ENCODE measurements at regions not wholly inside any gene's neighbourhood (a gene's known extent, or its start where the extent isn't known, plus 50 kb on each side); places are given as distances from the start of the nearest gene placed in this dataset.

DNA sequence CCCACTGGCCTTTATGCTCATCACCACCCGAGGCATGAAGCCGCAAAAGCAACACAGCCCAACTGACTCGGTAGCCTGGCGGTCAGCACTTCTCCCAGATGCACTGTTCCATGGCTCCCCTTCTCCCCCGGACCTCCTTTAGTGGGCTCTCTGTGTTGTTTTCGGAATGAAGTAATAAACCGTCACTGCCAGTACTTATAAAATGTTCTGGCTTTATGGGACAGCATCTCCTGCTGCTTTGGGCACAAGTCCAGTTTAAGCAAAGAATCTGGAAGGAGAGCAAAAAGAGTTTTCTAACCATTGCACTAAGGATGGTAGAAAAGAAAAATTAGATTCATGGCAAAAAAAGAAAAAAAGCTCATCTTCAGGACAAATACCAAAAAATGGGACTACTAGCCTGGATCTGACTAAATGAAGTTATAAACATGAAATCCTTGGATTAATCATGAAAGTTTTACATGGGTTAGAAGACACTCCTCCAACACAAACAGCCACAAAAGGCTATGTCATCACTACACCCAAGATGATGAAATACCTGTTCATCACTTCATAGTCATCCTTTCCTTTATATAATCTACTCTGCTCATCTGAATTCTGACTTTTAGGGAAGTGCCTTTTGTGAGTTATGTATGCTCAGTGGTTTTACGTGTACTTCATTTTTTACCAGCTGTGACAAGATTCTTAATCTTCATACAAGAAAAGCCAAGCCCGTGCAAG lies 89.5 kb upstream of the UBE2E2 start (continued):
- TF ChIP-seq, protein P1, sequence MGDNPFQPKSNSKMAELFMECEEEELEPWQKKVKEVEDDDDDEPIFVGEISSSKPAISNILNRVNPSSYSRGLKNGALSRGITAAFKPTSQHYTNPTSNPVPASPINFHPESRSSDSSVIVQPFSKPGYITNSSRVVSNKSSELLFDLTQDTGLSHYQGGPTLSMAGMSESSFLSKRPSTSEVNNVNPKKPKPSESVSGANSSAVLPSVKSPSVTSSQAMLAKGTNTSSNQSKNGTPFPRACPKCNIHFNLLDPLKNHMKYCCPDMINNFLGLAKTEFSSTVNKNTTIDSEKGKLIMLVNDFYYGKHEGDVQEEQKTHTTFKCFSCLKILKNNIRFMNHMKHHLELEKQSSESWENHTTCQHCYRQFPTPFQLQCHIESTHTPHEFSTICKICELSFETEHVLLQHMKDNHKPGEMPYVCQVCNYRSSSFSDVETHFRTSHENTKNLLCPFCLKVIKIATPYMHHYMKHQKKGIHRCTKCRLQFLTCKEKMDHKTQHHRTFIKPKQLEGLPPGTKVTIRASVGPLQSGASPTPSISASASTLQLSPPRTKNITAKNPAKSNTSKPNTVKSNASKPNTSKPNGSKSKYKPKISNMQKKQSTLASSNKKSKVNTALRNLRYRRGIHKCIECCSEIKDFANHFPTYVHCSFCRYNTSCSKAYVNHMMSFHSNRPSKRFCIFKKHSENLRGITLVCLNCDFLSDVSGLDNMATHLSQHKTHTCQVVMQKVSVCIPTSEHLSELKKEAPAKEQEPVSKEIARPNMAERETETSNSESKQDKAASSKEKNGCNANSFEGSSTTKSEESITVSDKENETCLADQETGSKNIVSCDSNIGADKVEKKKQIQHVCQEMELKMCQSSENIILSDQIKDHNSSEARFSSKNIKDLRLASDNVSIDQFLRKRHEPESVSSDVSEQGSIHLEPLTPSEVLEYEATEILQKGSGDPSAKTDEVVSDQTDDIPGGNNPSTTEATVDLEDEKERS (tag by site-specific recombination; IDR thresholded peaks at IDR 0.05) = no peak
- TF ChIP-seq, protein P2, sequence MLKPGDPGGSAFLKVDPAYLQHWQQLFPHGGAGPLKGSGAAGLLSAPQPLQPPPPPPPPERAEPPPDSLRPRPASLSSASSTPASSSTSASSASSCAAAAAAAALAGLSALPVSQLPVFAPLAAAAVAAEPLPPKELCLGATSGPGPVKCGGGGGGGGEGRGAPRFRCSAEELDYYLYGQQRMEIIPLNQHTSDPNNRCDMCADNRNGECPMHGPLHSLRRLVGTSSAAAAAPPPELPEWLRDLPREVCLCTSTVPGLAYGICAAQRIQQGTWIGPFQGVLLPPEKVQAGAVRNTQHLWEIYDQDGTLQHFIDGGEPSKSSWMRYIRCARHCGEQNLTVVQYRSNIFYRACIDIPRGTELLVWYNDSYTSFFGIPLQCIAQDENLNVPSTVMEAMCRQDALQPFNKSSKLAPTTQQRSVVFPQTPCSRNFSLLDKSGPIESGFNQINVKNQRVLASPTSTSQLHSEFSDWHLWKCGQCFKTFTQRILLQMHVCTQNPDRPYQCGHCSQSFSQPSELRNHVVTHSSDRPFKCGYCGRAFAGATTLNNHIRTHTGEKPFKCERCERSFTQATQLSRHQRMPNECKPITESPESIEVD (tag by site-specific recombination; IDR thresholded peaks at IDR 0.05) = peak; percentile 93
- no peak for TF ChIP-seq ZXDB (tag by site-specific recombination; IDR thresholded peaks at IDR 0.05)
- TF ChIP-seq ZNF530 (tag by site-specific recombination; IDR thresholded peaks at IDR 0.05; ENCODE audit: low read depth) = no peak
- no peak for TF ChIP-seq YY1 (tag by site-specific recombination; IDR thresholded peaks at IDR 0.05)
- TF ChIP-seq ZNF292 (tag by site-specific recombination; IDR thresholded peaks at IDR 0.05; ENCODE audit: borderline replicate concordance, low read depth) = no peak
- no peak for TF ChIP-seq ZNF138 (tag by site-specific recombination; IDR thresholded peaks at IDR 0.05; ENCODE audit: borderline replicate concordance)
- no peak for TF ChIP-seq GLI2 (tag by site-specific recombination; IDR thresholded peaks at IDR 0.05; ENCODE audit: borderline replicate concordance, low read depth)
- TF ChIP-seq ZNF514 (tag by site-specific recombination; IDR thresholded peaks at IDR 0.05) = no peak
- peak; percentile 46; the same call in 1 of the 2 replicates for TF ChIP-seq ZNF335 (tag by site-specific recombination; conservative IDR thresholded peaks at IDR 0.05)
- TF ChIP-seq, protein P3, sequence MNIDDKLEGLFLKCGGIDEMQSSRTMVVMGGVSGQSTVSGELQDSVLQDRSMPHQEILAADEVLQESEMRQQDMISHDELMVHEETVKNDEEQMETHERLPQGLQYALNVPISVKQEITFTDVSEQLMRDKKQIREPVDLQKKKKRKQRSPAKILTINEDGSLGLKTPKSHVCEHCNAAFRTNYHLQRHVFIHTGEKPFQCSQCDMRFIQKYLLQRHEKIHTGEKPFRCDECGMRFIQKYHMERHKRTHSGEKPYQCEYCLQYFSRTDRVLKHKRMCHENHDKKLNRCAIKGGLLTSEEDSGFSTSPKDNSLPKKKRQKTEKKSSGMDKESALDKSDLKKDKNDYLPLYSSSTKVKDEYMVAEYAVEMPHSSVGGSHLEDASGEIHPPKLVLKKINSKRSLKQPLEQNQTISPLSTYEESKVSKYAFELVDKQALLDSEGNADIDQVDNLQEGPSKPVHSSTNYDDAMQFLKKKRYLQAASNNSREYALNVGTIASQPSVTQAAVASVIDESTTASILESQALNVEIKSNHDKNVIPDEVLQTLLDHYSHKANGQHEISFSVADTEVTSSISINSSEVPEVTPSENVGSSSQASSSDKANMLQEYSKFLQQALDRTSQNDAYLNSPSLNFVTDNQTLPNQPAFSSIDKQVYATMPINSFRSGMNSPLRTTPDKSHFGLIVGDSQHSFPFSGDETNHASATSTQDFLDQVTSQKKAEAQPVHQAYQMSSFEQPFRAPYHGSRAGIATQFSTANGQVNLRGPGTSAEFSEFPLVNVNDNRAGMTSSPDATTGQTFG (tag by site-specific recombination; IDR thresholded peaks at IDR 0.05; ENCODE audit: borderline replicate concordance) = no peak
- TF ChIP-seq ZNF76 (tag by site-specific recombination; IDR thresholded peaks at IDR 0.05; ENCODE audit: borderline replicate concordance, low read depth) = no peak
- TF ChIP-seq, protein P4, sequence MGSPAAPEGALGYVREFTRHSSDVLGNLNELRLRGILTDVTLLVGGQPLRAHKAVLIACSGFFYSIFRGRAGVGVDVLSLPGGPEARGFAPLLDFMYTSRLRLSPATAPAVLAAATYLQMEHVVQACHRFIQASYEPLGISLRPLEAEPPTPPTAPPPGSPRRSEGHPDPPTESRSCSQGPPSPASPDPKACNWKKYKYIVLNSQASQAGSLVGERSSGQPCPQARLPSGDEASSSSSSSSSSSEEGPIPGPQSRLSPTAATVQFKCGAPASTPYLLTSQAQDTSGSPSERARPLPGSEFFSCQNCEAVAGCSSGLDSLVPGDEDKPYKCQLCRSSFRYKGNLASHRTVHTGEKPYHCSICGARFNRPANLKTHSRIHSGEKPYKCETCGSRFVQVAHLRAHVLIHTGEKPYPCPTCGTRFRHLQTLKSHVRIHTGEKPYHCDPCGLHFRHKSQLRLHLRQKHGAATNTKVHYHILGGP (tag by site-specific recombination; IDR thresholded peaks at IDR 0.05) = no peak
- TF ChIP-seq ZBTB21 (tag by site-specific recombination; IDR thresholded peaks at IDR 0.05) = peak; percentile 53; the same call in 1 of the 2 replicates
- TF ChIP-seq, protein P5, sequence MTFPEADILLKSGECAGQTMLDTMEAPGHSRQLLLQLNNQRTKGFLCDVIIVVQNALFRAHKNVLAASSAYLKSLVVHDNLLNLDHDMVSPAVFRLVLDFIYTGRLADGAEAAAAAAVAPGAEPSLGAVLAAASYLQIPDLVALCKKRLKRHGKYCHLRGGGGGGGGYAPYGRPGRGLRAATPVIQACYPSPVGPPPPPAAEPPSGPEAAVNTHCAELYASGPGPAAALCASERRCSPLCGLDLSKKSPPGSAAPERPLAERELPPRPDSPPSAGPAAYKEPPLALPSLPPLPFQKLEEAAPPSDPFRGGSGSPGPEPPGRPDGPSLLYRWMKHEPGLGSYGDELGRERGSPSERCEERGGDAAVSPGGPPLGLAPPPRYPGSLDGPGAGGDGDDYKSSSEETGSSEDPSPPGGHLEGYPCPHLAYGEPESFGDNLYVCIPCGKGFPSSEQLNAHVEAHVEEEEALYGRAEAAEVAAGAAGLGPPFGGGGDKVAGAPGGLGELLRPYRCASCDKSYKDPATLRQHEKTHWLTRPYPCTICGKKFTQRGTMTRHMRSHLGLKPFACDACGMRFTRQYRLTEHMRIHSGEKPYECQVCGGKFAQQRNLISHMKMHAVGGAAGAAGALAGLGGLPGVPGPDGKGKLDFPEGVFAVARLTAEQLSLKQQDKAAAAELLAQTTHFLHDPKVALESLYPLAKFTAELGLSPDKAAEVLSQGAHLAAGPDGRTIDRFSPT (tag by site-specific recombination; IDR thresholded peaks at IDR 0.05) = no peak
- peak; percentile 66 for TF ChIP-seq KLF10 (tag by site-specific recombination; IDR thresholded peaks at IDR 0.05)
- no peak for TF ChIP-seq PRDM1 (tag by site-specific recombination; IDR thresholded peaks at IDR 0.05)
- TF ChIP-seq ZNF248 (tag by site-specific recombination; IDR thresholded peaks at IDR 0.05) = no peak
- peak; percentile 44 for TF ChIP-seq GLIS1 (tag by site-specific recombination; IDR thresholded peaks at IDR 0.05)
- no peak for TF ChIP-seq ZNF157 (tag by site-specific recombination; IDR thresholded peaks at IDR 0.05)
- TF ChIP-seq, protein P6, sequence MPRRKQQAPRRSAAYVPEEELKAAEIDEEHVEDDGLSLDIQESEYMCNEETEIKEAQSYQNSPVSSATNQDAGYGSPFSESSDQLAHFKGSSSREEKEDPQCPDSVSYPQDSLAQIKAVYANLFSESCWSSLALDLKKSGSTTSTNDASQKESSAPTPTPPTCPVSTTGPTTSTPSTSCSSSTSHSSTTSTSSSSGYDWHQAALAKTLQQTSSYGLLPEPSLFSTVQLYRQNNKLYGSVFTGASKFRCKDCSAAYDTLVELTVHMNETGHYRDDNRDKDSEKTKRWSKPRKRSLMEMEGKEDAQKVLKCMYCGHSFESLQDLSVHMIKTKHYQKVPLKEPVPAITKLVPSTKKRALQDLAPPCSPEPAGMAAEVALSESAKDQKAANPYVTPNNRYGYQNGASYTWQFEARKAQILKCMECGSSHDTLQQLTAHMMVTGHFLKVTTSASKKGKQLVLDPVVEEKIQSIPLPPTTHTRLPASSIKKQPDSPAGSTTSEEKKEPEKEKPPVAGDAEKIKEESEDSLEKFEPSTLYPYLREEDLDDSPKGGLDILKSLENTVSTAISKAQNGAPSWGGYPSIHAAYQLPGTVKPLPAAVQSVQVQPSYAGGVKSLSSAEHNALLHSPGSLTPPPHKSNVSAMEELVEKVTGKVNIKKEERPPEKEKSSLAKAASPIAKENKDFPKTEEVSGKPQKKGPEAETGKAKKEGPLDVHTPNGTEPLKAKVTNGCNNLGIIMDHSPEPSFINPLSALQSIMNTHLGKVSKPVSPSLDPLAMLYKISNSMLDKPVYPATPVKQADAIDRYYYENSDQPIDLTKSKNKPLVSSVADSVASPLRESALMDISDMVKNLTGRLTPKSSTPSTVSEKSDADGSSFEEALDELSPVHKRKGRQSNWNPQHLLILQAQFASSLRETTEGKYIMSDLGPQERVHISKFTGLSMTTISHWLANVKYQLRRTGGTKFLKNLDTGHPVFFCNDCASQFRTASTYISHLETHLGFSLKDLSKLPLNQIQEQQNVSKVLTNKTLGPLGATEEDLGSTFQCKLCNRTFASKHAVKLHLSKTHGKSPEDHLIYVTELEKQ (tag by site-specific recombination; IDR thresholded peaks at IDR 0.05; ENCODE audit: borderline replicate concordance) = no peak
- no peak for TF ChIP-seq ZNF140 (tag by site-specific recombination; IDR thresholded peaks at IDR 0.05)
- 0 out of 2 replicates have a peak, but pooled peaks have one; percentile 11 for TF ChIP-seq SP3 (tag by site-specific recombination; IDR thresholded peaks at IDR 0.05)
- TF ChIP-seq, protein P7, sequence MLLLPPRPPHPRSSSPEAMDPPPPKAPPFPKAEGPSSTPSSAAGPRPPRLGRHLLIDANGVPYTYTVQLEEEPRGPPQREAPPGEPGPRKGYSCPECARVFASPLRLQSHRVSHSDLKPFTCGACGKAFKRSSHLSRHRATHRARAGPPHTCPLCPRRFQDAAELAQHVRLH (tag by site-specific recombination; IDR thresholded peaks at IDR 0.05) = 0 out of 2 replicates have a peak, but pooled peaks have one; percentile 43

Measured in HEK293 (cell line).